HepG2 (cell line): ENCODE measurements at regions not wholly inside any gene's neighbourhood (a gene's known extent, or its start where the extent isn't known, plus 50 kb on each side); places are given as distances from the start of the nearest gene placed in this dataset.

Experiments
- CREB1 ChIP-seq, 2 experiments: fragments of 450-650 bp in 1 of 2; IDR thresholded peaks; 2 replicates each; pipeline ENCODE4 v1.6.1; 2016 to 2017; ENCODE audit warnings: control low read depth in 1 of 2, mild to moderate bottlenecking in 1 of 2, missing compliant biosample characterization in 1 of 2, missing genetic modification characterization in 1 of 2
- DMAP1 ChIP-seq: IDR thresholded peaks from 2 replicates; pipeline ENCODE4 v1.6.1; 2016
- EHMT2 ChIP-seq: fragments of 200-600 bp; sonication (generic); IDR thresholded peaks from 2 replicates; pipeline ENCODE4 v1.7.0; 2017; ENCODE audit warnings: antibody characterized with exemption, low read depth, low read length, borderline replicate concordance
- IKZF4 ChIP-seq: sonication (generic); formaldehyde crosslinking; IDR thresholded peaks from 2 replicates; pipeline ENCODE4 v1.5.1; 2020; ENCODE audit warnings: borderline replicate concordance, mild to moderate bottlenecking, low read depth, missing genetic modification reagents; ENCODE audit errors: not compliant biosample characterization
- KAT7 ChIP-seq: IDR thresholded peaks from 2 replicates; pipeline ENCODE4 v1.6.1; 2018; ENCODE audit warnings: borderline replicate concordance, missing compliant biosample characterization
- KAT8 ChIP-seq: IDR thresholded peaks from 2 replicates; pipeline ENCODE4 v1.6.1; 2016; ENCODE audit warnings: missing genetic modification reagents, missing compliant biosample characterization
- MTF2 ChIP-seq: sonication (generic); formaldehyde crosslinking; IDR thresholded peaks from 2 replicates; pipeline ENCODE4 v1.5.0; 2020; ENCODE audit warnings: missing genetic modification reagents, borderline replicate concordance
- NFE2L1 ChIP-seq: sonication (generic); formaldehyde crosslinking; IDR thresholded peaks from 2 replicates; pipeline ENCODE4 v1.4.0; 2020; ENCODE audit warnings: missing genetic modification reagents, mild to moderate bottlenecking, borderline replicate concordance
- POLR2AphosphoS5 ChIP-seq: IDR thresholded peaks from 2 replicates; pipeline ENCODE4 v1.6.1; 2012; ENCODE audit warnings: low read depth, low read length
- RARA ChIP-seq: IDR thresholded peaks from 2 replicates; pipeline ENCODE4 v1.6.1; 2016; ENCODE audit warnings: missing genetic modification reagents, missing compliant biosample characterization
- SAFB2 ChIP-seq: sonication (generic); formaldehyde crosslinking; IDR thresholded peaks from 2 replicates; pipeline ENCODE4 v1.5.1; 2020; ENCODE audit warnings: missing genetic modification reagents, low read depth, mild to moderate bottlenecking, borderline replicate concordance
- SMARCE1 ChIP-seq: fragments of 450-650 bp; IDR thresholded peaks from 2 replicates; pipeline ENCODE4 v1.6.1; 2017; ENCODE audit warnings: borderline replicate concordance
- TAF1 ChIP-seq: sonication (generic); formaldehyde crosslinking; IDR thresholded peaks from 2 replicates; pipeline ENCODE4 v1.4.0; 2020; ENCODE audit warnings: missing genetic modification reagents
- ZBTB2 ChIP-seq: sonication (generic); formaldehyde crosslinking; IDR thresholded peaks from 2 replicates; pipeline ENCODE4 v1.8.0; 2022; ENCODE audit warnings: low read depth, missing genetic modification reagents
- ZBTB3 ChIP-seq: sonication (generic); formaldehyde crosslinking; IDR thresholded peaks from 2 replicates; pipeline ENCODE4 v1.4.0; 2020; ENCODE audit warnings: low read depth, mild to moderate bottlenecking, moderate library complexity, missing genetic modification reagents, borderline replicate concordance
- ZNF12 ChIP-seq: sonication (generic); formaldehyde crosslinking; IDR thresholded peaks from 2 replicates; pipeline ENCODE4 v1.5.0; 2020; ENCODE audit warnings: missing genetic modification reagents
- ZNF224 ChIP-seq: sonication (generic); formaldehyde crosslinking; IDR thresholded peaks from 2 replicates; pipeline ENCODE4 v1.5.0; 2020; ENCODE audit warnings: mild to moderate bottlenecking, missing genetic modification reagents
- ZNF337 ChIP-seq: sonication (generic); formaldehyde crosslinking; IDR thresholded peaks from 2 replicates; pipeline ENCODE4 v1.5.1; 2020; ENCODE audit warnings: missing genetic modification reagents, low read depth, mild to moderate bottlenecking, borderline replicate concordance
- ZNF557 ChIP-seq: sonication (generic); formaldehyde crosslinking; IDR thresholded peaks from 2 replicates; pipeline ENCODE4 v1.4.0; 2020; ENCODE audit warnings: missing genetic modification reagents
- ZNF784 ChIP-seq: sonication (generic); formaldehyde crosslinking; IDR thresholded peaks from 2 replicates; pipeline ENCODE4 v1.5.1; 2020; ENCODE audit warnings: missing genetic modification reagents, mild to moderate bottlenecking, borderline replicate concordance
- ZNF839 ChIP-seq: sonication (generic); formaldehyde crosslinking; IDR thresholded peaks from 2 replicates; pipeline ENCODE4 v1.4.0; 2020; ENCODE audit warnings: missing genetic modification reagents, mild to moderate bottlenecking, borderline replicate concordance
- ZNF883 ChIP-seq: sonication (generic); formaldehyde crosslinking; IDR thresholded peaks from 2 replicates; pipeline ENCODE4 v1.5.1; 2020; ENCODE audit warnings: mild to moderate bottlenecking, missing genetic modification reagents; ENCODE audit errors: not compliant biosample characterization

GRCh38 chr6:63514488-63515173 lies 57.6 kb upstream of the LOC128125822 start (continued):
- TF ChIP-seq CREB1 (IDR thresholded peaks at IDR 0.05) (no peak), CREB1 (CRISPR knock-in tag; IDR thresholded peaks at IDR 0.05) (peak; percentile 21; the same call in 1 of the 2 replicates), TAF1 (CRISPR knock-in tag) (peak; percentile 28; the same call in 1 of the 2 replicates), RARA (CRISPR knock-in tag) (peak; percentile 95), ZNF839 (CRISPR knock-in tag) (no peak), NFE2L1 (no peak), ZNF12 (CRISPR knock-in tag) (peak; percentile 47; the same call in 1 of the 2 replicates), ZBTB3 (CRISPR knock-in tag) (peak; percentile 83), MTF2 (no peak), SAFB2 (no peak), SMARCE1 (no peak), ZNF883 (CRISPR knock-in tag) (no peak), ZNF784 (CRISPR knock-in tag) (peak; percentile 96), DMAP1 (CRISPR knock-in tag) (peak; percentile 56; the same call in 1 of the 2 replicates), POLR2AphosphoS5 (peak; percentile 41; the same call in 1 of the 2 replicates), ZNF337 (CRISPR knock-in tag) (no peak), IKZF4 (CRISPR knock-in tag) (no peak), ZNF224 (peak; percentile 76; the same call in 1 of the 2 replicates), EHMT2 (peak; percentile 75; the same call in 1 of the 2 replicates), ZBTB2 (no peak), KAT8 (CRISPR knock-in tag) (peak; percentile 29), KAT7 (CRISPR knock-in tag) (0 out of 2 replicates have a peak, but pooled peaks have one; percentile 28), ZNF557 (CRISPR knock-in tag) (0 out of 2 replicates have a peak, but pooled peaks have one; percentile 1)
